Stimulated activated CD4-positive, alpha-beta T cell treated with anti-CD3 and anti-CD28 coated beads, Interleukin-15, amount 100 ng/mL, for 48 hours (primary cell): ENCODE measurements at regions not wholly inside any gene's neighbourhood (a gene's known extent, or its start where the extent isn't known, plus 50 kb on each side); places are given as distances from the start of the nearest gene placed in this dataset.

Experiments used
- DNase-seq, 2 donors: peaks; one replicate each; pipeline ENCODE4 v3.0.0-alpha.2; 2020; ENCODE audit warnings: low read depth in 2 of 2

DNA sequence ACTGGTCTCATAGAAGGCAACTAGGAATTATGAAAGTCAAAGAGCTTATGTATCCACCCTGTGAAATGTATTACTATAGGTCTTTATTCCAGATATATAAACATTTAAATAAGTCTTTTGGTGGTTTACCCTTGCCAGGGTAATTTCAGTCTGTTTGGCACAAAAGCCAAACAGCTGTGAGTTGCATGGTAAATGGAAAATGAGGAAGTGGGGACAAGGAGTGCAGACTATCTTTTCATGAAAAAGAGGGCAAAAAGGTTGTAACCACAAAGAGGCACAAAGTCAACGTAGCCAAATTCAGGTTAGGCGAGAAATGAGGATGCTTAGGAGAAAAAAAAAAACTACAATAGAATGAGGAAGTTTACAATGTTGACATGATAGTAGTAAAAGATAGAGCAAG, 492.3 kb upstream of the PRMT6 start:
- DNase-seq: no peak

DNA sequence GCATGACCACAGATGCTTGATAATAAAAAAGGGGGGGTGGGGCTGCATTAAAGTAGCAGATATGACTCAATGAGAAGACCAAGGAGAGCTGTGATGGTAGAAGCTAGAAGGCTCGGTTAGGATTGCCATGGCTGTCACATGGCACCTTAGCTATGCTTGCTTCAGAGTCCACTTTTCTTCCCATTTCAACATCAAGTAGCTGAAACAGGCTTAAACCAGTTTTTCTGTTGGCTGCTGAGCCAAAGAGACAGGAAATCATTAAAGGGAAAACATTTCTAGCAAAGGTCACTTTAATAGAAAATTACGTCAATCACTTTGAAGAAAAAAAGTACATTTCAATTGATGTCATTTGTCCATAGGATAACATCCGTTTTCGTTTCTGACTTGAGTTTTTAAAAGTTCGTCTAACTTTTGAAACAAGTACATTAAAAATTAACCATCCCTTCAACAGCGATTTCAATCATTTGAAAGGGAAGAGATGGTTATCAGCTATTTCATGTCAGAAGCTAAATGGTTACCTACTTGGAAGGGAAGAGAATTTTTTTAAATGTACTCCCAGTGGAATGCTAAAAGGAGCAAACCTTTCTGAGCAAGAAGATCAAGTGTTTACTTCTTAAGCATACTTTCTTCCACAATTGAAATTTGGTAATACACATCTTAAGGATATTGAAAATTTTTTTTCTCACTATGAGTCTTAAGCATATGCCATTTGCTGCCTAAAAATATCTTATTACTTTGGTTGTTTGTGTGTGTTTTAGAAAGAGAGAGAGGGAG, 488.1 kb upstream of the PRMT6 start:
- no peak for DNase-seq

DNA sequence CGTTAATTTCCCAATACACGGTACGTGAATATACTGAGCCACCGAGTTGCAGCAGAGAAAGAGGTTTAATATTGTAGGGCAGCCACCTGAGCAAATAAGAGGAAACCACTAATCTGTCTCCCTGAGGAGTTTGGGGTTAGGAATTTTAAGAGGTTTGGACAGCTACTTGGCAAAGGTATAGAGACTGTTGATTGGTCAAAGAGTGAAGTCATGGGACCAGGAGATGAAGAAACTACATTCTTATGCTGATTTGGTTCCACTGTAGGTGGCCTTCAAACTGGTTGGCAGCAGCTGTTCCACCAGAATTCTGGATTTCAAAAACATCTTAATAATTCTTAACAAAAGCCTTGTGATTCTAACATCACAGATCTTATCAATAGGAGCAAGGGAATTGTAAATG, 485.4 kb upstream of the PRMT6 start:
- no peak for DNase-seq

DNA sequence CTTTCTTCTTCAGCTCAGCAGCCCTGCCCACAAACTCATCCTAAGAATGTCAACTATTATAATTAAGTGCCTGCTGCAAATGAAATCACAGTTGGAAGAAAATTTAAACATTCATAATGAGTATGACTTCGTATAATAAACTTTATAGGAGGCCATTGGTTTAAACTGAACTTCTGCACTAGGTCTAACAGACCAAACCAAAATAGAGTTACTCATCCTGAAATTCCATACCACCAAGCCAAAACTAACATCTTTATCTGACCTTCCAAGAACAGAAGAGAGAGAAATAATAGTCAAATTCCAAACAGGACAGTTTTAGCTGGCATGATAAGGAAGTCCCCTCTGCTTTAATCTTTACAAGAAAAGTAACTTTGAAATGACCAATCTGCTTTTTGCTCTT, 472.4 kb upstream of the PRMT6 start:
- no peak for DNase-seq

DNA sequence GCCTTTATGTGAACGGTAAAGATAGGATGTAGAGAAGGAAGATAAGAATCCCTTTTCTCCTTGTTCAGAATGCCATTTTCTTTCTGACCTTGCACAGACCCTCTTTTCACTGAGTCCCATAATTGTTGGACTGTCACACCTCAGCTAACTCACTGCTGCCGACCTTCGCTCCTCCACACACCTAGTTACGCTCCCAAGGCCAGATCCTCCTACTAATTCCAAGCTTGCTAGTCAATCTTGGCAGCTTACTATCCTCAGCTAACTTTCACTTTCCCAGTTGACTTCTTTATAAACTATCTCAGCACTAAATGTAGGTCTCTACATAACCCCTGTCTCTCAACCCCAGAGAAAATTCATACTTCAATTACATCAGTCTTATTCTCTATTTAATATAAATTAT, 471.8 kb upstream of the PRMT6 start:
- no peak for DNase-seq

DNA sequence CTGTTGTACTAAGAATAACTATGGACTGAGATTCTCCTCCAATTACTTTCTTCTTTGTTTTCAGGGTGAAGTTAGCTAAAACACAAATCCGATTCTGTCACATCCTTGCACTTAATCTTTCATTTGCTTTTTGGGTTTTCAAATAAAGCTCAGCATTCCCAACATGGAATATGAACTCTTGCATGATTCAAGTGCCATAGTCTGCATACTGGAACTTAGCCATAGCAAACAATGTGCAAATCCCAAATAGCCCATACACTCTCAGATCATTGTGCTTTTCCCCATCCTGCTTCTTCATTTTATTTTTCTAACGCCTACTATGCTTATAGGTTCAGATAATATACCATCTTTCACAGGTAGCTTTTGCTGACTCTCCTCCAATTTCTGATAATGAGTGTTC, 455.8 kb upstream of the PRMT6 start:
- no peak for DNase-seq

DNA sequence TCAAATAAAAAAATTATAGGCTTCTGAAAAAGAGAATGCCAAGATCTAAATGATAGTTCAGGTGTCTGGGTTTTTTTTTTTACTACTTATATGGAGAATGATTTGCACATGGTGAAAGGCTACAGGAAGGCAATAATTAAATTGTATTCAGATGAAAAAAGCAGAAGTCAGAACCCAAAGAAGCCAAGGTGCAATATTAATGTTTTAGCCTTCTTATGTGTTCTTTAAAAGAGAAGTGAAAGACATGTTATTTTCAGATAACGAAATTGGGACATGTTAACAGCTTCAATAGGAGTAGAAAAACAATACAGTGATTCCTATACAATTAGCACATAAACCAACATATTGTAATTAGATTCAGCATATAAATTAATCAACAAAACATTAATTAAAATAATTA, 452.9 kb upstream of the PRMT6 start:
- no peak for DNase-seq

DNA sequence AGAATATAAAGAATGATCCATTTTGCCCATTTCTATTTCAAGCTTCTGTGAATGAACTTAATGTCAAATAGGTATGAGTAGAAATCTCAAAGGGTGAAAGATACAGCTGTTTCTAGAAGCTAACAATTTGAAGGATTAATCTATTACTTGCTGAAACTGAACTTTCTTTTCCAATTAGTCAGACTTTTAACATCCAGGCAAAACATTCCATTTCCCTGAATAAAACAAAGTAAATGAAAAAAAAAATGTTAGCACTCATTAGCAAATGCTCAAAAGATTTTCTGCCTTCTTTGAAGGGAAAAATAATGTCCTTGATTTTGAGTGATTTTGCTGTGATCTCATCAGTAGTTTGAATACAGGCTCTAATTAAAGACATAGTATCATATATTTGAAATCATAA, 447.6 kb upstream of the PRMT6 start:
- DNase-seq: no peak

DNA sequence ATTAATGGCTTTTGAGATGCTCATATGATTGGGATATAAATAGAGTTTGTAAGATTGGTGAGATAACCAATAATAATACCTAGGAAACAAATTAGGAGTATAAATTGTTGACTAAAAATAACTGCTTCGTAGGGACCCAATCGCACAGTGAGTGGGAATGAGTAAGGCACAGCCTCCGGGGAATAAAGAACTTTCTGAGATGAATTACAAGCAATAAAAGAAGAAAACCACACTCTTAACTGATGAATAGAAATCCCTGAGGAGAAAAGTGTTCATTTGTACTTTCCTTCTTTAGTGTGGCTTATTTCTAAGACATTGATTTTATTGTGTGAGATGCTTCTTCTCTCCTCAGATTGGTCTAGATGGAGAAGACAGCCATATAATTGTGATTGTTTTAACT, 443.4 kb upstream of the PRMT6 start:
- no peak for DNase-seq

DNA sequence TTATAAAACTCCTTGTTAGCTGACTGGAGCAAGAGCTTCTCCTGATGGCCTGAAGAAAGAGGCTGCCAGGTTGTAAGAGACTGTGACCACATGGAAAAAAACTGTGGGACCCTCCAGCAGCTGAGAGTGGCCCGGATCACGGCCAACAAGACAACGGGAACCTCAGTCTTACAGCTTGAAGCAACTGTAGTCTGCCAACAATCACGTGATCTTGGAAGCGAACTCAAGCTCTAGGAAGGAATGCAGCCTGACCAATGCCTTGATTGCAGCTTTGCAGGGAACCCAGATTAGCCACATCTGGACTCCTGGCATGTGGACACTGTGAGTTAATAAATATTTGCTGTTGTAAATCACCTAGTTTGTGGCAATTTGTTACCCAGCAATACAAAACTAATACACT, 442.6 kb upstream of the PRMT6 start:
- DNase-seq: no peak

DNA sequence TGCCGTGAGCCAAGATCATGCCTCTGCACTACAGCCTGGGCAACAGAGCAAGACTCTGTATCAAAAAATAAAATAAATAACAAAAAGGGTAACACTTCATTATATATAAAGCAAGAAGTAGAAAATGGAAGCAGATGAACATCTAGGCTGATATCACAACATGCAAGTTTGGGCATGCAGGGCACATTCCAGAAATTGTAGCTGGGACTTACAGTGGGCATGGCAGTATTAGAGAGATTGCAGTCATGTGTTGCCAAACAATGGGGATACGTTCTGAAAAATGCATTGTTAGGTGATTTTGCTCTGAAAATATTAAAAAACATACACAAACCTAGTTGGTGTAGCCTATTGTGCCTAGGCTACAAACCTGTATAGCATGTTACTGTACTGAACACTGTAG, 441.0 kb upstream of the PRMT6 start:
- DNase-seq: no peak

DNA sequence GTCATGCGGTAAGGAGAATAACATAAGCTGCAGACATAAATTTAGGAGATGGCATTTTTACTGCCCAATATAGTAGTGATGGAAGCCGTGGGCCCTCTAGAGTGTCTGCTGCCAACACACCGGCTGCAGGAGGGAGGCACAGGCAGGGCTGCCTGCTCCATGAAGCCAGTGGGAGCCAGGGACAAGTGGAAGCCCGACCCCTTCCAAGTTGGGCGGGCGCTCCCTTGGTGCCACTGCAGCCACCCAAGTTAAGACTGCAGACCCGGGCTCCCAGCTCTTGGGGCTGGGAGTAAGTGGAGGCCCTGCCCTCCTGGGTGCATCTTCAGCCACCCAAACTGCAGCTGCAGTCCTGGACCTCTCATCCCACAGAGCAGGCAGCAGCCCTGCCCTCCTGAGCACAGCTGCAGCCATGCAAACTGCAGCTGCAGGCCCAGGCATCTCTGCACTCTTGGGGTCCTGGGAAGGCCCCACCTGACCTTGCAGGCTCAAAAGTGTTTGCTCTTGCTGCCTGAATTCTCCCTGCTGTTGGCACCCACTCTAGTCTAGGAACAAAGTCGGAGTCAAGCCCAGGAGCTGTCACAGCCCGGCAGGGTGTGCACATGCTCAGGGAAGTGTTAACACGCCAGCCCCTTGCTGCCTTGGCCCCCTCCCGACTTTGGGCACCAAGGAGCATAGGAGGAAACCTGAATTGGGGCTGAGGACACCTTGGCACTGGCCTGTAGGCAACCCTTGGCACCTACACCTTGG, 437.2 kb upstream of the PRMT6 start:
- DNase-seq: no peak

DNA sequence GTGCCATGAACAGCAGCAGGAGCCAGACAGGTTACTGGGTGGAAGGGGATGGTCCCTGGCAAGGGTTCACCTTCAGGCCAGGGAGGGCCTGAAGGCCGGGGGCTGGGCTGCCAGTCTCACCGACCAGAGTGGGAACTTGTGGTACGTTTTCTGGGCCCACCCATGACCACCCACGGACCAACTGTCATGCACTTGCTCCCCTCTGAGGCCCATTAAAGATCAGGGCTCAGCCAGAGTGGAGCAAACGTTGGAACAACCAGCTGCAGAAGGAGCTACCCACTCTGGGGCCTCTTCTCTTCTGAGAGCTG, 436.7 kb upstream of the PRMT6 start:
- no peak for DNase-seq

DNA sequence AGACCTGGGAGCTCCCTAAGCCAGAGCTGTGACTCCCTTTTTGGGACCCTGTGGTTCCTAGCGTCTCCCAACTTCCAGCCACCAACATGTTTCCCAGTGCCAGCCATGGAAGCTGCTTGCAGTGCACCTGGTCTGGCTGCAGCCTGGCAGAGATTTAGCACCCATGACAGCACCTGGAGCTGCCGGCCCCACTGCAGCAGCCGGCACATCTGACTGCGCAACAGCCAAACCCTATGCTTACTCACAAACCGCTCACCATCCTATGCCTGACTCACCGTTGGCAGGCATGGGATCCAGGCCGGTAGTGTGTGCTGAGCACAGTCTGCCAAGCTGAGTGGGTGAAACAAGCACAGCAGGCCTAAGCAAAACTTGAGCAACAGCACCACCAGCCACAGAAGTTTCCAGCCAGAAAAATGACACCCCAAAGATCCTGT, 435.9 kb upstream of the PRMT6 start:
- DNase-seq: no peak

DNA sequence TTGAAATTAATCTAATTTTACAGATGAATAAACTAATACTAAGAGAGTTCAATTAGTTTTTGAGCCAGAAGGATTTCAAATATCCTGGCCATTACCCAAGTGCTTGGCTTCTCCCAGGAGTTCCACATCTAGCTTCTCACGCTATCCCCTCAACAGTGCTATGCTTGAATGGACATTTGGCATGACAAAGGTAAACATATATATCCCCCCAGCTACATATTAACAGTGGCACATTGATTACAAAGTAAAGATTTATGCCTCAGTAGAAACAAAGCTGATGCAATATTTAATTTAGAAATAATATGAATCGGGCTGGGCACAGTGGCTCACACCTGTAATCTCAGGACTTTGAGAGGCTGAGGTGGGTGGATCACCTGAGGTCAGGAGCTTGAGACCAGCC, 434.6 kb upstream of the PRMT6 start:
- DNase-seq: no peak

DNA sequence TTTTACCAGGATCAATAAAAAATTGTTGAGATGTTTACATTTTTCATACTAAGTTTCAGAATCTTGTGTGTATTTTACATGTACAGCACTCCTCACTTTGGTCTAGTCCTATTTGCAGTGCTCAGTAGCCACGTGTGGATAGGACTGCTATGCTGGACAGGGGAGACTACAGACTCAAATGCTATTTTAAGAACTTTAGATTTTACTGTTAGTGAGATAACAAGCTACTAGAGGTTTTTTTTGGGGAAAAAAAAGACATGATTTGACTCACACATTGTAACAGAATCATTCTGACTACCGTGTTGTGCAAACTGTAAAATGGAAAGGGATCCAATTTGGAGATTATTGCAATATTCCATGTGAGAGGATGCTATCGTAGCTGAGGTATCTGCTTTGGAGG, 418.9 kb upstream of the PRMT6 start:
- DNase-seq: no peak

DNA sequence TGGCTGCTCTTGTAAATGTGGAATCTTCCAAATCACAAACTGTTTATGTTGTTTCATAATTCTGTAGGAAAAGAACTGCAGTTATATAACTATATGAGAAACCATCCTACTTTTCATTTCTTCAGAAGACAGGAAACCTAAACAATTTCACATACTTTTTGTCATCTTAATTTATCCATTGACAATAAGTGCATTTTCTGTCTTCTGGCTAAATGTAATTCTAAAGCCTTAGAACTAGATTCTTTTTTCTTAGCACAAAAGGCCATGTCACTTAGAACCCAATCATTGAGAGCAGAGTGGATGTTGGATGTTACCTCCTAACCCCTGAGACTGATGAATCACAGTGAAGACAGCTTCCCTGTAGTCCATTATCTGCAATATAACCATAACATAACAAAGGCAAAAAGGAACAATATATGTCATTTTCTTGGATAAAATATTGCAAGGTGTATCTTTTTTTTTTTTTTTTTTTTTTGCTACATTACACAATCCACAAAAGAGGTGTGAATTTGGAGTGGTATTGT, 410.2 kb upstream of the PRMT6 start:
- DNase-seq: no peak

DNA sequence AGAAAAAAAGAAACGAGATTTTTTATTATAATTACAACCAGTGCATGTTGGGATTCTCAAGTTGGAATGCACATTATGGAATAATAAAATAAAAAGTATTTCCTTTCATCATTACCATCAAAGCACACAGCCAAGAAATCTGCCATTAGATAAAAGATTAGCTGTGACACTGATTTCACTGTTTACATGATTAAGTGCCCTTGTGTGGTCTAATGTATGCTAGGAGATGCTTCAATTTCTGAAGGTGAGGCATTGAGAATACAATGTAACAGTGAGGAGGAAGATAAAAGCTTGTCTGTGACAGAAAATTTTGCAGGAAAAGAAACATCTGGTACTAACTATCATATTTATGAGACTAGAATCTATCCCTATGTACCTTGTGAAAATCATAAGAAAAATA, 409.7 kb upstream of the PRMT6 start:
- DNase-seq: no peak

DNA sequence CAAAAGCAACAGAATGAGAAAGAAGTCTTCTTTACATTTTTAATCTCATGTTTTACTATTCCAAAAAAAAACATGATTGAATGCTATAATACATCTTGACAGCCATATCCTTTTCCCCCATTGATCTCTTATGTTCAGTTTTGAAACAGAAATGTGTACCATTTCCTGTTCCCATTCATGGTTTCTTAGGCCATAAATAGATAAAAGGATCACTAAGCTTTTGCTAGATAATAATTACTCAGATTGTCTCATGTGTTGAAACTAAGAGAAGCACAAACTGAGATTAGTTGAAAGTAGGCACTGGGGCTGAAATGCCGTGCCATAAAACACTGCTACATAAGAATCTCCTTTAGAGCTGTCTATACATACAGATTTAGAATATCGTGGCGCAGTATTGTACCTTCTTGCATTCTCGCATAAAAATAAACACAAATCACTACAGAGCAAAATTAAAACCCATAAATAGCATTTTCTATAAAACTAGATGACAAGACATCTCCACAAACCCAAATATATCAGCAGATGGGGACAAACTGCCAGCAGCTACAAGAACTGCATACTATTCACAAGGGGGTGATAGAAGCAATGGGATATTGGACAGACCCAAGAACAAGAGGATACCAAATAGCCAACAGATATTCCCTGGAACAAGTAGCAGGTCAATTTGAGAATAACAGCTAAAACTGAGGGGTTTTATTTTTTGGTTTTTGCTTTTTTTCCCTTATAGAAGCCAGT, 405.3 kb upstream of the PRMT6 start:
- DNase-seq: no peak

DNA sequence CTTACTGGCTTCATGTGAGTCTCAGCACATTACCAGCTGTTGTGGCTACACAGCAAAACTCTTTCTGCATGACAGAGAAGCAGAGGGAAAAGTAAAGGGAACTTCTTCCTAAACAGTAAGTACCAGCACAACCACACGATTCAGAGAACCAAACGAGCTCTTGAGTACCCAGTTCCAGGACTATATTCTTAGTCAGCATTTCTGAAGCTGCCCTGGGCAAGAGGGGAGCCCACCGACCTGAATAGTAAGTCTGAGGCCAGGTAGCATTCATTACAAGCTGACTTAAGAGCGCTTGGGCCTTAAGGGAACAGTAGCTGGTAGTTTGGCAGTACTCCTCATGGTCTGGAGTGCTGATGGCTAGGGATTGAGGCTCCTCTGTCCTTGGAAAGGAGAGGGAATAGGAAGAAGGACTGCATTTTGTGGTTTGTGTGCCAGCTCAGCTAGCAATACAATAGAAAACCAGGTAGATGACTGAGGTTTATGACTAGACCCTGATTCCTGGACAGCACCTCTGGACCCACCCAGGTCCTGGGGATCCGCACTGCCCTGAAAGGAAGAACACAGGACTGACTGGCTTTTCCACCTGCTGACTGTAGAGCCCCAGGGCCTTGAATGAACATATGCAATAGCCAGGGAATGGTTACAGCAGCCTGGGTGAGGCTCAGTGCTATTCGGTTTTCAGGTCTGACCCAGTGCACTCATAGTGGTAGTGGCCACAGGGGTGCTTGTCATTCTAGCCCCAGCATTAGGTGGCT, 396.8 kb upstream of the PRMT6 start:
- DNase-seq: no peak

DNA sequence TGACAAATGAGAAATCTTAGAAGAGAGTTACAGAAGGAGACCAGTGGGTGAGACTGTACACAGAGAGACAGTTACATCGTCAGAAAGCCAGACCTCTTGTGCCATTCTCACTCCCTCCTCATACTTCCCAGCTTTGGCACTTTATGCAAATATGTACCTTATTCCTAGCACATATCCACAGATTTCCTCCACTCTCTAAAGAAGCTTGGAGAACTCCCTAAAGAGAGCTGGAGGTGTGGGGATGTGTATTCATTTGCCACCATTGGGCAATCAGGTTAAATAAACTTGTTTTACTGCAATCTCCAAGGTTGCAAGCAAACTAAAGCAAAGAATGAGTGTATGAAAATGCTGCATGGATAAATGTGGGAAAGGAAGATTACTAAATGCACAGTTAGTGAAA, 380.9 kb upstream of the PRMT6 start:
- no peak for DNase-seq

DNA sequence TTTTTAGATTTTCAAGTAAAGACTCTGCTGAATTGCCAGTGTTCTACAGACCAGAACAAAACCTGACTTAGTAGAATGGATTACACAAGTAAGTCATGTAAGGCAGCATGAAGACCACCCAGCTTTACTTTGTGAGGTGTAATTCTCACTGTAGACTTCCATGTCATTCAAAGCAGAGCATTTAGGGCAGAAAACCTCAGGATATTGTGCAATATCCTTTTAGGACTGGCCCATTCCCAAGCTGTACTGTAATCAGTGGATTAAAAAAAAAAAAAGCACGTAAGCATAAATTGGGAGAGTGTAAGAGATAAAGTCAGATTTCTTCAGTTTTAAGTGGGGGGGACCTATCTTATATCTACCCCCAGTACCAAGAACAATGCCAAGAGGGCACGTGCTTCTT, 380.5 kb upstream of the PRMT6 start:
- DNase-seq: no peak
